Smooth muscle cell (in vitro differentiated cells): ENCODE measurements at regions not wholly inside any gene's neighbourhood (a gene's known extent, or its start where the extent isn't known, plus 50 kb on each side); places are given as distances from the start of the nearest gene placed in this dataset.

ENCODE experiments used
- DNase-seq: peaks from one replicate; lab custom pipeline; 2025; ENCODE audit not compliant: unreplicated experiment; lab: John Stamatoyannopoulos, UW
- H2AFZ ChIP-seq: fragments of 200-600 bp; sonication (generic); 2 replicates; pipeline ENCODE4 v1.6.0; 2016; ENCODE audit warnings: antibody characterized with exemption, low read depth, mild to moderate bottlenecking
- H3F3A ChIP-seq: fragments of 200-600 bp; sonication (generic); 2 replicates; pipeline ENCODE4 v1.6.0; 2017; ENCODE audit warnings: antibody characterized with exemption, low read depth
- H3K27ac ChIP-seq: fragments of 200-600 bp; sonication (generic); 2 replicates; pipeline ENCODE4 v1.5.1; 2016; ENCODE audit warnings: low read depth, mild to moderate bottlenecking
- H3K27me3 ChIP-seq: fragments of 200-600 bp; sonication (generic); 2 replicates; pipeline ENCODE4 v1.6.1; 2016; ENCODE audit warnings: low read depth, mild to moderate bottlenecking
- H3K36me3 ChIP-seq: fragments of 200-600 bp; sonication (generic); 2 replicates; pipeline ENCODE4 v1.5.1; 2016; ENCODE audit warnings: low read depth
- H3K4me1 ChIP-seq: fragments of 200-600 bp; sonication (generic); 2 replicates; pipeline ENCODE4 v1.5.1; 2016; ENCODE audit warnings: low read depth
- H3K4me2 ChIP-seq: fragments of 200-600 bp; sonication (generic); 2 replicates; pipeline ENCODE4 v1.6.0; 2016; ENCODE audit warnings: mild to moderate bottlenecking
- H3K4me3 ChIP-seq: fragments of 200-600 bp; sonication (generic); 2 replicates; pipeline ENCODE4 v1.5.1; 2016; ENCODE audit warnings: mild to moderate bottlenecking
- H3K79me2 ChIP-seq: fragments of 200-600 bp; sonication (generic); 2 replicates; pipeline ENCODE4 v1.6.0; 2016; ENCODE audit warnings: low read depth, mild to moderate bottlenecking
- H3K9ac ChIP-seq: fragments of 200-600 bp; sonication (generic); 2 replicates; pipeline ENCODE4 v1.6.0; 2016; ENCODE audit warnings: low read depth
- H3K9me3 ChIP-seq: fragments of 200-600 bp; sonication (generic); replicated peaks from 2 replicates; pipeline ENCODE4 v1.5.1; 2016; ENCODE audit warnings: low read depth
- H4K20me1 ChIP-seq: fragments of 200-600 bp; sonication (generic); 2 replicates; pipeline ENCODE4 v1.6.0; 2016; ENCODE audit warnings: low read depth
- WGBS: methylation state at CpG from one replicate; pipeline ENCODE4 v1.1.7; 2016; ENCODE audit warnings: low lambda C conversion rate; 5-methylcytosine and 5-hydroxymethylcytosine counted together
- TF ChIP-seq, protein P1 (sequence below): fragments of 200-600 bp; sonication (generic); IDR thresholded peaks from 2 replicates; pipeline ENCODE4 v1.5.1; 2017; ENCODE audit warnings: borderline replicate concordance, mild to moderate bottlenecking, antibody characterized with exemption; ENCODE audit not compliant: insufficient read depth, poor library complexity, severe bottlenecking

DNA sequence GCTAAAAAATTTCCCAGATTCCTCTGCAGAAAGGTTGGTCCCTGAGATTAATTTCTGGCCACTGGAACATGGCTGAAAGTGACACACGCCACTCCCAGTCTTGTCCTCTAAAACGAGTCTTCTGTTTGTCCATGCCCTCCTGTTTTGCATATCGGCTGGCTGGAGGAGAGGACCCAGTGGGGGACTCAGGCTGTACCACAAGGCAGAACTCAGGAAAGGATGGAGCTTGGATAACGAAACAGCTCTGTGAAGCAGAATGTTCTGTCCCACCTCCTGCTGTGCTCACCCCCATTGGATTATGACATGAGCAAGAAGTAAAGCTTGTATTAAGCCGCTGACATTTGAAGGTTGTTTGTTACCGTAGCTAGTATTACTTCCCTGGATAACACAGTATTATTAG lies 856.2 kb downstream of the BCL11B start:
- 89% methylated on average over 6 of the region's 6 CpGs for WGBS
- Histone ChIP-seq H3K4me2 (no peak overlapping the region), H3F3A (no peaks in the 10 kb centered on the region)

DNA sequence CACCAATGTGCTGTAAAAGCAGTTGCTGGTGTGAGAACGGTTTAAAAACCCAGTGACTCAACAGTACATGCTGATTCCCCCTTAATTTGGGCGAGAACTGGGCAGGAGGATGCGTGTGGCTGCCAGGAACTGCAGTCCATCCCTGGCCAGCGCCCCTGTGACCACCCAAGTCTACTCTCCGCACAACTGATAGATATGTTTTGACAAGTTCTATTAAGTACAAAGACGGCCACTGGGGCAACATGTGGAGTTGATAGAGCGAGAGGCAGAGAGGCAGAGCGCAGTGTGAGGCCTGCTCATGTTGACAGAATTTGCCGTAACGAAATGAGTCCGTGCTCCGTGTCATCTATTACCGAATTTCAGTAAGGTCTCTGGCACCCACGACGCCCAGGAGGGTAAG lies 855.0 kb downstream of the BCL11B start:
- Histone ChIP-seq H3K4me3 (no peak overlapping the region), H3K9ac (no peak overlapping the region), H3K9me3 (no peaks in the 10 kb centered on the region), H2AFZ (no peak overlapping the region), H4K20me1 (no peaks in the 10 kb centered on the region), H3K27me3 (no peaks in the 10 kb centered on the region), H3K4me2 (no peak overlapping the region), H3K4me1 (no peaks in the 10 kb centered on the region), H3K27ac (no peak overlapping the region), H3K36me3 (no peaks in the 10 kb centered on the region), H3F3A (no peaks in the 10 kb centered on the region), H3K79me2 (no peaks in the 10 kb centered on the region)
- no peak for DNase-seq
- TF ChIP-seq, protein P1, sequence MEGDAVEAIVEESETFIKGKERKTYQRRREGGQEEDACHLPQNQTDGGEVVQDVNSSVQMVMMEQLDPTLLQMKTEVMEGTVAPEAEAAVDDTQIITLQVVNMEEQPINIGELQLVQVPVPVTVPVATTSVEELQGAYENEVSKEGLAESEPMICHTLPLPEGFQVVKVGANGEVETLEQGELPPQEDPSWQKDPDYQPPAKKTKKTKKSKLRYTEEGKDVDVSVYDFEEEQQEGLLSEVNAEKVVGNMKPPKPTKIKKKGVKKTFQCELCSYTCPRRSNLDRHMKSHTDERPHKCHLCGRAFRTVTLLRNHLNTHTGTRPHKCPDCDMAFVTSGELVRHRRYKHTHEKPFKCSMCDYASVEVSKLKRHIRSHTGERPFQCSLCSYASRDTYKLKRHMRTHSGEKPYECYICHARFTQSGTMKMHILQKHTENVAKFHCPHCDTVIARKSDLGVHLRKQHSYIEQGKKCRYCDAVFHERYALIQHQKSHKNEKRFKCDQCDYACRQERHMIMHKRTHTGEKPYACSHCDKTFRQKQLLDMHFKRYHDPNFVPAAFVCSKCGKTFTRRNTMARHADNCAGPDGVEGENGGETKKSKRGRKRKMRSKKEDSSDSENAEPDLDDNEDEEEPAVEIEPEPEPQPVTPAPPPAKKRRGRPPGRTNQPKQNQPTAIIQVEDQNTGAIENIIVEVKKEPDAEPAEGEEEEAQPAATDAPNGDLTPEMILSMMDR = no peak
- 95% methylated on average over 15 of the region's 15 CpGs for WGBS

More for the DNA sequence above, 856.2 kb downstream of the BCL11B start:
- no peaks in the 10 kb centered on the region for H3K36me3 ChIP-seq
- H3K27ac ChIP-seq = no peak overlapping the region
- no peak overlapping the region for H3K9ac ChIP-seq
- DNase-seq = no peak
- no peaks in the 10 kb centered on the region for H3K79me2 ChIP-seq
- H2AFZ ChIP-seq = no peak overlapping the region
- H4K20me1 ChIP-seq = no peaks in the 10 kb centered on the region
- no peak overlapping the region for H3K4me3 ChIP-seq
- H3K27me3 ChIP-seq = no peaks in the 10 kb centered on the region
- TF ChIP-seq, protein P1 = no peak
- H3K9me3 ChIP-seq = no peaks in the 10 kb centered on the region
- no peaks in the 10 kb centered on the region for H3K4me1 ChIP-seq

DNA sequence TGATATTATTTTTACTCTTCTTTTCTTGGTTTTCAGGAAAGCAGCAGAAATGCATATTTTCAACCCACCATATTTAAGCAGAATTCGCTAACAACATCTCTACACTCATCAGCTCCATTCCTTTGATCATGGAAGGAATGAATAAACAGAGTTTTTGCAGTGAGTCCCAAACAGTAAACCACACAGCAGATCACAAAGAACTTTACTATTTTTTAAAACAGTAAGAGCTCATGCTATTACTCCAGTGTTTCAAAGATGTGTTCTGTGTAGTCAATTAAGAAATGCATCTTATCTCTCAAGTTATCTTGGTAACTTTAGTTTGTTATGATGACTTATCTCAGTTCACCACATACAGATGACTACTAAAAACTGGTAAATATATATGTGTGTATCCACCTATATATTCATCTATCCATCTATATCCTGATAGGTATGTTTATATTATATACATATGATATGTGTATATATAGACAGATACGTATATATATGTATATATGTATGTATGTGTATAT lies 843.5 kb downstream of the BCL11B start:
- DNase-seq = no peak
- Histone ChIP-seq H3K27ac (no peak overlapping the region), H3K9ac (no peak overlapping the region), H3K79me2 (no peaks in the 10 kb centered on the region), H3F3A (no peaks in the 10 kb centered on the region), H2AFZ (no peak overlapping the region), H3K4me1 (no peaks in the 10 kb centered on the region), H3K4me3 (no peak overlapping the region), H3K4me2 (no peak overlapping the region), H3K9me3 (no peaks in the 10 kb centered on the region), H3K27me3 (no peaks in the 10 kb centered on the region), H3K36me3 (no peaks in the 10 kb centered on the region), H4K20me1 (no peaks in the 10 kb centered on the region)
- TF ChIP-seq, protein P1 = no peak
- WGBS = 82% methylated on average over 2 of the region's 2 CpGs

DNA sequence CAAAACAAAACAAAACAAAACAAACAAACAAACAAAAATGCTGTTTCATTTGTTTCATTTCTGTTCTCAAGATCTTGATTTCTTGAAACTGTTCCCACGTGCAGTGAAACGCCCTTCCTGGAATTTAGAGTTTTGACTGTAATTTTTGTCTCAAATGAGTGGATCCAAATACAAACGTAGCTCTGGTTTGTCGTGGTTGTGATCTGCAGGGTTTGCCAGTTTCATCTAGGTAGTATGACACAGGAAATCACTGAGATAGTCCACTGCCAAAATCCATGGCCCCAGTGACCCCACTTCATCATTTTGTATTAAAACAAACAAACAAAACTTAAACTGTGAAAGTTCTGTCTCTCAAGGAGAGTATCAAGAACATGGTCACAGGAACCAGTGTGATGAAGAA lies 838.6 kb downstream of the BCL11B start:
- H3F3A ChIP-seq = no peaks in the 10 kb centered on the region
- H3K4me1 ChIP-seq = no peaks in the 10 kb centered on the region
- no peaks in the 10 kb centered on the region for H4K20me1 ChIP-seq
- H3K27me3 ChIP-seq = no peaks in the 10 kb centered on the region
- no peaks in the 10 kb centered on the region for H3K9me3 ChIP-seq
- TF ChIP-seq, protein P1 = no peak
- H2AFZ ChIP-seq = no peak overlapping the region
- no peaks in the 10 kb centered on the region for H3K36me3 ChIP-seq
- no peak for DNase-seq
- H3K4me3 ChIP-seq = no peak overlapping the region
- H3K4me2 ChIP-seq = no peak overlapping the region
- H3K79me2 ChIP-seq = no peaks in the 10 kb centered on the region
- no peak overlapping the region for H3K27ac ChIP-seq
- no peak overlapping the region for H3K9ac ChIP-seq
- 90% methylated on average over 4 of the region's 4 CpGs for WGBS
